Esophagus muscularis mucosa (tissue), 4 donors: ENCODE measurements at regions not wholly inside any gene's neighbourhood (a gene's known extent, or its start where the extent isn't known, plus 50 kb on each side); places are given as distances from the start of the nearest gene placed in this dataset.
"Not testable (repeated sequence)": the region's sequence is repeated elsewhere in the genome, so short reads cannot be mapped to it uniquely, and the experiment has no call there.

Source experiments
- DNase-seq: peaks from one replicate; pipeline ENCODE4 v3.0.0-alpha.2; 2017; ENCODE audit errors: extremely low spot score
- H3K27ac ChIP-seq, 4 donors: fragments of 200-600 bp; sonication (generic); replicated peaks in 1 of 4; 1 replicate in 3 of 4; 2 replicates in 1 of 4; pipeline ENCODE4 v1.5.1; 2016 to 2019; ENCODE audit warnings: mild to moderate bottlenecking in 1 of 4
- H3K27me3 ChIP-seq, 4 donors: fragments of 200-600 bp; sonication (generic); one replicate each; pipeline versions ENCODE4 v1.5.1 to v1.6.0; 2016 to 2019
- H3K36me3 ChIP-seq, 4 donors: fragments of 200-600 bp; sonication (generic); one replicate each; pipeline ENCODE4 v1.5.1; 2016 to 2019
- H3K4me1 ChIP-seq, 4 donors: fragments of 200-600 bp; sonication (generic); one replicate each; pipeline ENCODE4 v1.5.1; 2016 to 2019
- H3K4me3 ChIP-seq, 4 donors: fragments of 200-600 bp; sonication (generic); 1 replicate in 2 of 4; 2 replicates in 2 of 4; pipeline ENCODE4 v1.5.1; 2016 to 2019; ENCODE audit warnings: mild to moderate bottlenecking in 4 of 4, moderate library complexity in 1 of 4
- H3K9me3 ChIP-seq, 4 donors: fragments of 200-600 bp; sonication (generic); 1 replicate in 3 of 4; 2 replicates in 1 of 4; pipeline ENCODE4 v1.5.1; 2016 to 2019
- POLR2AphosphoS5 ChIP-seq, 2 donors: sonication (generic); formaldehyde crosslinking; IDR thresholded peaks; one replicate each; pipeline ENCODE4 v1.6.1; 2017; ENCODE audit warnings: antibody characterized with exemption in 2 of 2
- WGBS: methylation state at CpG from one replicate; pipeline ENCODE4 v1.1.5; 2018; 5-methylcytosine and 5-hydroxymethylcytosine counted together
- intact Hi-C: fragments of 100-400 bp; cut with DNase I; formaldehyde crosslinking; loops from one replicate; pipeline ENCODE4 v1.15.1; 2023
- TF ChIP-seq, protein P1 (sequence below), 3 experiments: fragments of 200-600 bp in 2 of 3; fragments of 450-650 bp in 1 of 3; sonication (generic) in 2 of 3; IDR thresholded peaks; one replicate each; pipeline ENCODE4 v1.5.1; 2017 to 2019; ENCODE audit warnings: antibody characterized with exemption in 3 of 3, mild to moderate bottlenecking in 2 of 3, moderate library complexity in 1 of 3

GRCh38 chr16:29179401-29180205 is 194.8 kb downstream of the LAT start:
- intact Hi-C loops, H3K9me3 ChIP-seq, DNase-seq, H3K4me3 ChIP-seq, H3K36me3 ChIP-seq, H3K27me3 ChIP-seq: not testable (repeated sequence)
- H3K4me1 ChIP-seq = peaks cover 24 to 48% (median 43%) of the 10 kb centered on the region in 4 donors
- H3K27ac ChIP-seq = peak overlapping the region; percentile 66 to 77 (median 73)
- WGBS = 79% methylated on average over 9 of the region's 25 CpGs
- TF ChIP-seq, protein P1, sequence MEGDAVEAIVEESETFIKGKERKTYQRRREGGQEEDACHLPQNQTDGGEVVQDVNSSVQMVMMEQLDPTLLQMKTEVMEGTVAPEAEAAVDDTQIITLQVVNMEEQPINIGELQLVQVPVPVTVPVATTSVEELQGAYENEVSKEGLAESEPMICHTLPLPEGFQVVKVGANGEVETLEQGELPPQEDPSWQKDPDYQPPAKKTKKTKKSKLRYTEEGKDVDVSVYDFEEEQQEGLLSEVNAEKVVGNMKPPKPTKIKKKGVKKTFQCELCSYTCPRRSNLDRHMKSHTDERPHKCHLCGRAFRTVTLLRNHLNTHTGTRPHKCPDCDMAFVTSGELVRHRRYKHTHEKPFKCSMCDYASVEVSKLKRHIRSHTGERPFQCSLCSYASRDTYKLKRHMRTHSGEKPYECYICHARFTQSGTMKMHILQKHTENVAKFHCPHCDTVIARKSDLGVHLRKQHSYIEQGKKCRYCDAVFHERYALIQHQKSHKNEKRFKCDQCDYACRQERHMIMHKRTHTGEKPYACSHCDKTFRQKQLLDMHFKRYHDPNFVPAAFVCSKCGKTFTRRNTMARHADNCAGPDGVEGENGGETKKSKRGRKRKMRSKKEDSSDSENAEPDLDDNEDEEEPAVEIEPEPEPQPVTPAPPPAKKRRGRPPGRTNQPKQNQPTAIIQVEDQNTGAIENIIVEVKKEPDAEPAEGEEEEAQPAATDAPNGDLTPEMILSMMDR (IDR thresholded peaks at IDR 0.05) = peak in 1 of 3 experiments; percentile 27

- DNase-seq, H3K27me3 ChIP-seq, H3K36me3 ChIP-seq, H3K9me3 ChIP-seq, intact Hi-C loops, H3K4me3 ChIP-seq: not testable (repeated sequence)
- WGBS = 52% methylated on average over 15 of the region's 24 CpGs
- peak; percentile 43 to 54 for TF ChIP-seq POLR2AphosphoS5 (IDR thresholded peaks at IDR 0.05)
- H3K4me1 ChIP-seq = peaks cover 18 to 33% (median 30%) of the 10 kb centered on the region in 4 donors
- peak overlapping the region; percentile 44 to 77 (median 66) for H3K27ac ChIP-seq
These were observed 193.3 kb downstream of the LAT start for GRCh38 chr16:29177888-29178726.

GRCh38 chr16:29177203-29177887 is 192.5 kb downstream of the LAT start:
- WGBS = 68% methylated on average over 16 of the region's 30 CpGs
- H3K9me3 ChIP-seq, H3K36me3 ChIP-seq, H3K27me3 ChIP-seq, DNase-seq, H3K4me3 ChIP-seq, intact Hi-C loops: not testable (repeated sequence)
- peak overlapping the region; percentile 44 to 77 (median 66) for H3K27ac ChIP-seq
- peaks cover 18 to 33% (median 28%) of the 10 kb centered on the region in 4 donors for H3K4me1 ChIP-seq

- H3K4me3 ChIP-seq, H3K36me3 ChIP-seq, H3K27me3 ChIP-seq, H3K9me3 ChIP-seq, intact Hi-C loops, DNase-seq: not testable (repeated sequence)
- peak overlapping the region in 1 of 4 donors; percentile 69 for H3K27ac ChIP-seq
- WGBS = 100% methylated on average over 2 of the region's 7 CpGs
- peaks cover 18 to 33% (median 28%) of the 10 kb centered on the region in 4 donors for H3K4me1 ChIP-seq
These were observed 192.0 kb downstream of the LAT start for GRCh38 chr16:29176822-29177202.

DNA sequence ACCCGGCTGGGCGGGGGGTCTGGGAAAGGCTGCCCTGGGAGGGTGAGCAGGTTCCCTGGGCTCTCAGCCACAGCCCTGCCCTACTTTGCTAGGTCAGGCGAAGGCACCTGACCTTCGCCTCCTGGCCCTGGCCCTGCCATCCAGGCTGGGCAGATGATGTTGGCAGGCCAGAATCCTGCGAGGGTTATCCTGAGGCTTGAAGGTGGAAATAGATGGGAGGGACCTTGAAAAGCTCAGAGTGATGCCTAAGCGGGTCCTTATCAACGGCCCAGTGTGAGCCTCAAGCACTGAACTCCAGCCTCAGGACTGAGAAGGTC is 191.3 kb downstream of the LAT start:
- WGBS = 93% methylated on average over 2 of the region's 7 CpGs
- H3K4me3 ChIP-seq, intact Hi-C loops, H3K9me3 ChIP-seq, DNase-seq, H3K36me3 ChIP-seq, H3K27me3 ChIP-seq: not testable (repeated sequence)
- peaks cover 18 to 34% (median 29%) of the 10 kb centered on the region in 4 donors for H3K4me1 ChIP-seq
- peak overlapping the region in 1 of 4 donors; percentile 69 for H3K27ac ChIP-seq

DNA sequence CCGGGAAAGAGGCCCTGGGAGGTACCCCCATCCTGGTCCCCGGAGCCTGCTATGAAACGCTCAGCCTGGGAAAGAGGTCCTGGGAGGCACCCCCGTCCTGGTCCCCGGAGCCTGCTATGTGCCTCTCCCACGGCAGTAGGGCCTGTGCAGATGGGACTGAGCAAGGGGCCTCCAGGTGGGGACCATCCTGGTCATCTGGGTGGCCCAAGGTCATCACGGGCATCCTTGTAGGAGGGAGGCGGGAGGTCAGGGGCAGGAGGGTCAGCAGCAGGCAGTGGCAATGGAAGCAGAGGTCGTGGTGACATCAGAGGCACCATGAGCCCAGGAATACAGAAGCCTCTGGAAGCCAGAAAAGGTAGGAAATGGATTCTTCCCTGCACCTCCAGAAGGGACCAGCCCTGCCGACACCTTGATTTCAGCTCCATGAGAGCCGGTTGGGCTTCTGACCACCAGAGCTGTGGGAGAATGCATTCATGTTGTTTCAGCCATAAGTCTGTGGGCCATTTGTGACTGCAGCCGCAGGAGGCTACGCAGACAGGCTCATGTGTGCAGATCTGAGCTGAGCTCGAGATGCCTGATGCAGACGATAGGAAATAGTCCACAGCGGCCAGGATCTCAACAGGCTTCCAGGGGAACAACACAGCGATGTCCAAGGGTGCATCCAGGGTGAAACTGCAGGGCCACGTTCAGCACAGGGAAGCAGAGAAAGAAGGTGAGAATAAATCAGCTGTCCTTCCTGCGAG is 190.7 kb downstream of the LAT start:
- H3K27me3 ChIP-seq, H3K9me3 ChIP-seq, H3K36me3 ChIP-seq, DNase-seq, H3K27ac ChIP-seq, intact Hi-C loops, H3K4me3 ChIP-seq: not testable (repeated sequence)
- peaks cover 18 to 39% (median 31%) of the 10 kb centered on the region in 4 donors for H3K4me1 ChIP-seq
- WGBS = 96% methylated on average over 11 of the region's 19 CpGs

GRCh38 chr16:29173371-29174305 is 188.8 kb downstream of the LAT start:
- peak overlapping the region in 1 of 4 donors; percentile 5 for H3K27ac ChIP-seq
- H3K4me1 ChIP-seq = peaks cover 16 to 41% (median 35%) of the 10 kb centered on the region in 4 donors
- H3K4me3 ChIP-seq, H3K9me3 ChIP-seq, intact Hi-C loops, H3K36me3 ChIP-seq, H3K27me3 ChIP-seq, DNase-seq: not testable (repeated sequence)
- 86% methylated on average over 16 of the region's 16 CpGs for WGBS

- H3K4me3 ChIP-seq, H3K27ac ChIP-seq, H3K36me3 ChIP-seq, DNase-seq, intact Hi-C loops, H3K9me3 ChIP-seq, H3K27me3 ChIP-seq: not testable (repeated sequence)
- peaks cover 10 to 34% (median 26%) of the 10 kb centered on the region in 4 donors for H3K4me1 ChIP-seq
- 95% methylated on average over 7 of the region's 7 CpGs for WGBS
These were observed 187.4 kb downstream of the LAT start for GRCh38 chr16:29172098-29172724.

GRCh38 chr16:29171296-29171695 is 186.4 kb downstream of the LAT start:
- H3K4me3 ChIP-seq, H3K27ac ChIP-seq, H3K9me3 ChIP-seq, H3K27me3 ChIP-seq, H3K36me3 ChIP-seq, intact Hi-C loops, DNase-seq: not testable (repeated sequence)
- WGBS = 100% methylated on average over 3 of the region's 6 CpGs
- H3K4me1 ChIP-seq = peaks cover 5 to 33% (median 25%) of the 10 kb centered on the region in 4 donors
